Uterus (tissue), 2 donors: ENCODE measurements at regions not wholly inside any gene's neighbourhood (a gene's known extent, or its start where the extent isn't known, plus 50 kb on each side); places are given as distances from the start of the nearest gene placed in this dataset.

ENCODE experiments used
- POLR2A ChIP-seq, 2 donors: fragments of 450-650 bp; IDR thresholded peaks; one replicate each; pipeline ENCODE4 v1.6.1; 2016; ENCODE audit warnings: antibody characterized with exemption in 2 of 2, mild to moderate bottlenecking in 1 of 2, moderate library complexity in 1 of 2
- TF ChIP-seq, protein P1 (sequence below), 4 experiments: fragments of 200-600 bp in 2 of 4; fragments of 450-650 bp in 2 of 4; sonication (generic) in 2 of 4; IDR thresholded peaks; one replicate each; pipeline ENCODE4 v1.5.1; 2016 to 2019; ENCODE audit warnings: antibody characterized with exemption in 4 of 4, mild to moderate bottlenecking in 2 of 4, moderate library complexity in 1 of 4

DNA sequence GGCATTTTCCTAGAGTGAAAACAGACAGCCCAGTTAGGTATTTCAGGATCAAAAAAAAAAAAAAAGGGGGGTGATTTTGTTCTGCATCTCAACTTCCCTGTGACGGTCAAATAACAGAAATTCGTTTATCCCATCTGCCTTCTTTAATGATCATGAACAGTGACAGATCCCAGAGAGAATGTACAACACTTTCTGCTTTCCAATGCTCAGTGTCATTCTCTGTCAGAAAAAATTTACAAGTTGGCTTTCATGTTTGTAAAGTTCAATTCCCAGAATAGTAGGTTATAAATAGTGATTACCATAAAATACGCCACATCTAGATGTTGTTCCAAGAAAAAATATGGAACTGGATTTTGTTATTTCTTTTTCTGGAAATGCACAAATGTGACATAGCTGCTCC lies 1013.2 kb upstream of the PHF14 start:
- TF ChIP-seq, protein P1, sequence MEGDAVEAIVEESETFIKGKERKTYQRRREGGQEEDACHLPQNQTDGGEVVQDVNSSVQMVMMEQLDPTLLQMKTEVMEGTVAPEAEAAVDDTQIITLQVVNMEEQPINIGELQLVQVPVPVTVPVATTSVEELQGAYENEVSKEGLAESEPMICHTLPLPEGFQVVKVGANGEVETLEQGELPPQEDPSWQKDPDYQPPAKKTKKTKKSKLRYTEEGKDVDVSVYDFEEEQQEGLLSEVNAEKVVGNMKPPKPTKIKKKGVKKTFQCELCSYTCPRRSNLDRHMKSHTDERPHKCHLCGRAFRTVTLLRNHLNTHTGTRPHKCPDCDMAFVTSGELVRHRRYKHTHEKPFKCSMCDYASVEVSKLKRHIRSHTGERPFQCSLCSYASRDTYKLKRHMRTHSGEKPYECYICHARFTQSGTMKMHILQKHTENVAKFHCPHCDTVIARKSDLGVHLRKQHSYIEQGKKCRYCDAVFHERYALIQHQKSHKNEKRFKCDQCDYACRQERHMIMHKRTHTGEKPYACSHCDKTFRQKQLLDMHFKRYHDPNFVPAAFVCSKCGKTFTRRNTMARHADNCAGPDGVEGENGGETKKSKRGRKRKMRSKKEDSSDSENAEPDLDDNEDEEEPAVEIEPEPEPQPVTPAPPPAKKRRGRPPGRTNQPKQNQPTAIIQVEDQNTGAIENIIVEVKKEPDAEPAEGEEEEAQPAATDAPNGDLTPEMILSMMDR (IDR thresholded peaks at IDR 0.05) = no peak
- no peak for TF ChIP-seq POLR2A (IDR thresholded peaks at IDR 0.05)
